ENCODE measurements at regions not wholly inside any gene's neighbourhood (a gene's known extent, or its start where the extent isn't known, plus 50 kb on each side); places are given as distances from the start of the nearest gene placed in this dataset.

GRCh38 chr1:112264553-112264952 is 131.5 kb upstream of the CTTNBP2NL start:
- ATAC-seq (ENCODE audit: insufficient read depth, low FRiP score) (no peak), DNase-seq (peak in 2 of 3 donors; percentile 26 to 65)
- 36 to 48% methylated on average over 2 of the region's 2 CpGs for WGBS, 2 donors
- TF ChIP-seq CTCF (IDR thresholded peaks at IDR 0.05; ENCODE audit: control extremely low read depth, extremely low read depth): no peak
- no peaks in the 10 kb centered on the region for H3K27me3 ChIP-seq (ENCODE audit: control insufficient read depth in 3 of 3, insufficient read depth in 3 of 3, low read length in 2 of 3)
- peaks cover 0 to 14% (median 2%) of the 10 kb centered on the region in 5 donors for H3K4me1 ChIP-seq (ENCODE audit: control insufficient read depth in 5 of 5, insufficient read depth in 5 of 5, low read length in 5 of 5)
- no peak overlapping the region for H3K9ac ChIP-seq (ENCODE audit: insufficient read depth in 1 of 2, low read length in 2 of 2)
- H3K36me3 ChIP-seq (ENCODE audit: control insufficient read depth in 4 of 4, insufficient read depth in 4 of 4, low read length in 4 of 4): no peaks in the 10 kb centered on the region
- no peak overlapping the region for H3K27ac ChIP-seq (ENCODE audit: low read depth in 1 of 2, low read length in 1 of 2)
- H3K4me3 ChIP-seq: no peak overlapping the region
- no peaks in the 10 kb centered on the region for H3K9me3 ChIP-seq (ENCODE audit: control insufficient read depth in 4 of 4, insufficient read depth in 3 of 4, low read length in 3 of 4)

- no peak for ATAC-seq (ENCODE audit: insufficient read depth, low FRiP score)
- H3K9ac ChIP-seq (ENCODE audit: insufficient read depth in 1 of 2, low read length in 2 of 2): no peak overlapping the region
- H3K4me1 ChIP-seq (ENCODE audit: control insufficient read depth in 5 of 5, insufficient read depth in 5 of 5, low read length in 5 of 5): peaks cover 0 to 14% (median 2%) of the 10 kb centered on the region in 5 donors
- no peaks in the 10 kb centered on the region for H3K9me3 ChIP-seq (ENCODE audit: control insufficient read depth in 4 of 4, insufficient read depth in 3 of 4, low read length in 3 of 4)
- no peaks in the 10 kb centered on the region for H3K36me3 ChIP-seq (ENCODE audit: control insufficient read depth in 4 of 4, insufficient read depth in 4 of 4, low read length in 4 of 4)
- 73 to 78% methylated on average over 1 of the region's 1 CpG for WGBS, 2 donors
- H3K4me3 ChIP-seq: no peak overlapping the region
- TF ChIP-seq CTCF (IDR thresholded peaks at IDR 0.05; ENCODE audit: control extremely low read depth, extremely low read depth): no peak
- DNase-seq: no peak
- no peak overlapping the region for H3K27ac ChIP-seq (ENCODE audit: low read depth in 1 of 2, low read length in 1 of 2)
- no peaks in the 10 kb centered on the region for H3K27me3 ChIP-seq (ENCODE audit: control insufficient read depth in 3 of 3, insufficient read depth in 3 of 3, low read length in 2 of 3)
Observed at GRCh38 chr1:112265931-112266330, 130.1 kb upstream of the CTTNBP2NL start.

GRCh38 chr1:112267206-112267605 is 128.8 kb upstream of the CTTNBP2NL start:
- TF ChIP-seq CTCF (IDR thresholded peaks at IDR 0.05; ENCODE audit: control extremely low read depth, extremely low read depth): no peak

GRCh38 chr1:112267929-112268328 is 128.1 kb upstream of the CTTNBP2NL start:
- no peaks in the 10 kb centered on the region for H3K36me3 ChIP-seq (ENCODE audit: control insufficient read depth in 4 of 4, insufficient read depth in 4 of 4, low read length in 4 of 4)
- no peak overlapping the region for H3K4me3 ChIP-seq
- H3K9me3 ChIP-seq (ENCODE audit: control insufficient read depth in 4 of 4, insufficient read depth in 3 of 4, low read length in 3 of 4): no peaks in the 10 kb centered on the region
- peaks cover 0 to 2% (median 0%) of the 10 kb centered on the region in 3 donors for H3K27me3 ChIP-seq (ENCODE audit: control insufficient read depth in 3 of 3, insufficient read depth in 3 of 3, low read length in 2 of 3)
- TF ChIP-seq CTCF (IDR thresholded peaks at IDR 0.05; ENCODE audit: control extremely low read depth, extremely low read depth): no peak
- DNase-seq (no peak), ATAC-seq (ENCODE audit: insufficient read depth, low FRiP score) (no peak)
- peaks cover 0 to 14% (median 2%) of the 10 kb centered on the region in 5 donors for H3K4me1 ChIP-seq (ENCODE audit: control insufficient read depth in 5 of 5, insufficient read depth in 5 of 5, low read length in 5 of 5)
- H3K27ac ChIP-seq (ENCODE audit: low read depth in 1 of 2, low read length in 1 of 2): peak overlapping the region in 1 of 2 donors; percentile 2
- no peak overlapping the region for H3K9ac ChIP-seq (ENCODE audit: insufficient read depth in 1 of 2, low read length in 2 of 2)

More at GRCh38 chr1:112267206-112267605, 128.8 kb upstream of the CTTNBP2NL start:
- no peak for ATAC-seq (ENCODE audit: insufficient read depth, low FRiP score)
- no peak overlapping the region for H3K9ac ChIP-seq (ENCODE audit: insufficient read depth in 1 of 2, low read length in 2 of 2)
- DNase-seq: no peak
- WGBS, 2 donors: 91 to 92% methylated on average over 1 of the region's 1 CpG
- no peak overlapping the region for H3K27ac ChIP-seq (ENCODE audit: low read depth in 1 of 2, low read length in 1 of 2)
- peaks cover 0 to 14% (median 2%) of the 10 kb centered on the region in 5 donors for H3K4me1 ChIP-seq (ENCODE audit: control insufficient read depth in 5 of 5, insufficient read depth in 5 of 5, low read length in 5 of 5)
- H3K4me3 ChIP-seq: no peak overlapping the region
- H3K27me3 ChIP-seq (ENCODE audit: control insufficient read depth in 3 of 3, insufficient read depth in 3 of 3, low read length in 2 of 3): no peaks in the 10 kb centered on the region
- no peaks in the 10 kb centered on the region for H3K9me3 ChIP-seq (ENCODE audit: control insufficient read depth in 4 of 4, insufficient read depth in 3 of 4, low read length in 3 of 4)
- no peaks in the 10 kb centered on the region for H3K36me3 ChIP-seq (ENCODE audit: control insufficient read depth in 4 of 4, insufficient read depth in 4 of 4, low read length in 4 of 4)
